Activated CD8-positive, alpha-beta T cell treated with anti-CD3 and anti-CD28 coated beads for 36 hours (primary cell): ENCODE measurements at regions not wholly inside any gene's neighbourhood (a gene's known extent, or its start where the extent isn't known, plus 50 kb on each side); places are given as distances from the start of the nearest gene placed in this dataset.

Experiments used
- ATAC-seq: fragments of 200-7000 bp; cut with Tn5 transposase; one replicate; pipeline ENCODE4 v1.10.0; 2021; ENCODE audit warnings: mild to moderate bottlenecking, moderate library complexity
- CTCF ChIA-PET: fragments of 350-600 bp; sonication (Branson Sonifier 250); formaldehyde crosslinking; loops from one replicate; lab custom pipeline; 2021; ENCODE audit warnings: antibody characterized with exemption; lab: Charles Lee
- POLR2A ChIA-PET: fragments of 350-600 bp; sonication (Branson Sonifier 250); formaldehyde crosslinking; loops from one replicate; lab custom pipeline; 2021; ENCODE audit warnings: antibody characterized with exemption; lab: Charles Lee
- DNase-seq: peaks from one replicate; pipeline ENCODE4 v3.0.0-alpha.2; 2020
- H3K27ac Mint-ChIP-seq: one replicate; pipeline ENCODE4 v1.8.0; 2021; ENCODE audit warnings: mild to moderate bottlenecking, mixed read lengths
- H3K27me3 Mint-ChIP-seq: one replicate; pipeline ENCODE4 v1.8.0; 2021; ENCODE audit warnings: mixed read lengths
- H3K36me3 Mint-ChIP-seq: one replicate; pipeline ENCODE4 v1.8.0; 2021; ENCODE audit warnings: low read depth, mixed read lengths
- H3K4me1 Mint-ChIP-seq: one replicate; pipeline ENCODE4 v1.8.0; 2021; ENCODE audit warnings: low read depth, mixed read lengths
- H3K4me3 Mint-ChIP-seq: one replicate; pipeline ENCODE4 v1.8.0; 2021; ENCODE audit warnings: mild to moderate bottlenecking, moderate library complexity, mixed read lengths
- H3K9me3 Mint-ChIP-seq: one replicate; pipeline ENCODE4 v1.8.0; 2021; ENCODE audit warnings: mixed read lengths
- intact Hi-C: fragments of 100-400 bp; cut with micrococcal nuclease; formaldehyde crosslinking; loops from one replicate; pipeline ENCODE4 v1.10.0; 2022
- TF ChIP-seq, protein P1 (sequence below): fragments of 200-600 bp; IDR thresholded peaks from one replicate; pipeline ENCODE4 v1.8.0; 2022; ENCODE audit warnings: antibody characterized with exemption, mild to moderate bottlenecking

DNA sequence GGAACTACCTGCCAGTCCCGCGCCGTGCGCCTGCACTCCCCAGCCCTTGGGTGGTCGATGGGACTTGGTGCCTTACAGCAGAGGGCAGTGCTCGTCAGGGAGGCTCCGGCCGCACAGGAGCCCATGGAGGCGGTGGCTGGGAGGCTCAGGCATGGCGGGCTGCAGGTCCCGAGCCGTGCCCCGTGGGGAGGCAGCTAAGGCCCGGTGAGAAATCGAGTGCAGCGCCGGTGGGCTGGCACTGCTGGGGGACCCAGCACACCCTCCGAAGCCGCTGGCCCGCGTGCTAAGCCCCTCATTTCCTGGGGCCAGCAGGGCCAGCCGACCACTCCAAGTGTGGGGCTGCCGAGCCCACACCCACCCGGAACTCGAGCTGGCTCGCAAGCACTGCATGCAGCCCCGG lies 580.2 kb downstream of the ZIC1 start:
- Mint-ChIP-seq H3K9me3 (no peaks in the 10 kb centered on the region), H3K36me3 (no peaks in the 10 kb centered on the region), H3K4me3 (no peak overlapping the region), H3K4me1 (no peaks in the 10 kb centered on the region), H3K27ac (no peak overlapping the region), H3K27me3 (no peaks in the 10 kb centered on the region)
- TF ChIP-seq, protein P1, sequence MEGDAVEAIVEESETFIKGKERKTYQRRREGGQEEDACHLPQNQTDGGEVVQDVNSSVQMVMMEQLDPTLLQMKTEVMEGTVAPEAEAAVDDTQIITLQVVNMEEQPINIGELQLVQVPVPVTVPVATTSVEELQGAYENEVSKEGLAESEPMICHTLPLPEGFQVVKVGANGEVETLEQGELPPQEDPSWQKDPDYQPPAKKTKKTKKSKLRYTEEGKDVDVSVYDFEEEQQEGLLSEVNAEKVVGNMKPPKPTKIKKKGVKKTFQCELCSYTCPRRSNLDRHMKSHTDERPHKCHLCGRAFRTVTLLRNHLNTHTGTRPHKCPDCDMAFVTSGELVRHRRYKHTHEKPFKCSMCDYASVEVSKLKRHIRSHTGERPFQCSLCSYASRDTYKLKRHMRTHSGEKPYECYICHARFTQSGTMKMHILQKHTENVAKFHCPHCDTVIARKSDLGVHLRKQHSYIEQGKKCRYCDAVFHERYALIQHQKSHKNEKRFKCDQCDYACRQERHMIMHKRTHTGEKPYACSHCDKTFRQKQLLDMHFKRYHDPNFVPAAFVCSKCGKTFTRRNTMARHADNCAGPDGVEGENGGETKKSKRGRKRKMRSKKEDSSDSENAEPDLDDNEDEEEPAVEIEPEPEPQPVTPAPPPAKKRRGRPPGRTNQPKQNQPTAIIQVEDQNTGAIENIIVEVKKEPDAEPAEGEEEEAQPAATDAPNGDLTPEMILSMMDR = no peak
- intact Hi-C loops = no loop called here
- ChIA-PET CTCF (no interaction called here), POLR2A (no interaction called here)
- no peak for DNase-seq
- no peak for ATAC-seq

DNA sequence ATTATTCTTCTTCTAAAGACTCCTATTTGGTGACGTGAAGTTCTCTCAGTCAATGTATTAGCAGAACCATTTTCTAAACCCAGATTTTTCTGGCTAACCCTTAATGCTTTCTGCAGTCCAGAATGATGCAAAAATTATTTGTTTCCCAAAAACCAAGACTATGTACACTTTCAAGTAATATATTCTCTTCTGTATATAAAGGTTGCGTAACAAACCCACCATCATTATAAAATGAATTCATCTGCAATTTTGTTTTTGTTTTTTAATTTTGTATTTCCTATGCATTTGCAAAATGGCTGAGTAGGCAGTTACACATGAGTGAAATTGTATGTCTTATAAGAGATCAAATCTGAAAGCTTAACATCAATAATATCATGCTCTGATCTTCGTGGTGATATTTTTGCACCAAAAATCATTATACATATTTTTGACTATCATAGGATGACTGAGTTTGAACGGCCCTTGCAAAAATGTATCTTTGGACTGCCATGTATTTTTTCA lies 593.6 kb downstream of the ZIC1 start:
- H3K36me3 Mint-ChIP-seq = no peaks in the 10 kb centered on the region

DNA sequence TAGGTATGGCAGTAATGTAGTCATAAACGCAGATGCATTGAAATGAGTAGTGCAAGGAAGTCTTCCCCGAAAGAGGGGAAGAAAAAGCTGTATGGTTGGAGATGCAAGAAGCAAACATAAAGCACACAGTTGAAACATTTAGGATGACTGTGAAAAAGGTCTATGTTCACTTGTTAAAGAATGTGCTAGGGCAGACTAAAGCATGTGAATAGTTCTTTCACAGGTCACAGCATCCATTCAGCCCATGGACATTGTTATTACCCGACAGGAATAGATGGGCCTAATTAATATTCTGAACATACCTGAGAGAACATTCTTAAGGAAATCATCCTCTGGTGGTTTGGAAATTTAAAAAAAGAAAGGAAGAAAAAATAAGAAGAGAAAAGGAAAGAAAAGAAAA lies 595.2 kb downstream of the ZIC1 start:
- no peaks in the 10 kb centered on the region for H3K27me3 Mint-ChIP-seq
- H3K4me1 Mint-ChIP-seq = no peaks in the 10 kb centered on the region
- intact Hi-C loops = no loop called here
- H3K4me3 Mint-ChIP-seq = no peak overlapping the region
- POLR2A ChIA-PET = no interaction called here
- no peak for DNase-seq
- peaks cover 2% of the 10 kb centered on the region for H3K9me3 Mint-ChIP-seq
- H3K27ac Mint-ChIP-seq = no peak overlapping the region
- no peak for ATAC-seq
- TF ChIP-seq, protein P1 = no peak
- H3K36me3 Mint-ChIP-seq = no peaks in the 10 kb centered on the region
- CTCF ChIA-PET = no interaction called here

More for the DNA sequence above, 593.6 kb downstream of the ZIC1 start:
- no peaks in the 10 kb centered on the region for H3K27me3 Mint-ChIP-seq
- no peak overlapping the region for H3K4me3 Mint-ChIP-seq
- intact Hi-C loops = no loop called here
- ChIA-PET POLR2A (no interaction called here), CTCF (no interaction called here)
- H3K27ac Mint-ChIP-seq = no peak overlapping the region
- TF ChIP-seq, protein P1 = no peak
- H3K9me3 Mint-ChIP-seq = peaks cover 2% of the 10 kb centered on the region
- no peaks in the 10 kb centered on the region for H3K4me1 Mint-ChIP-seq
- ATAC-seq (no peak), DNase-seq (no peak)

DNA sequence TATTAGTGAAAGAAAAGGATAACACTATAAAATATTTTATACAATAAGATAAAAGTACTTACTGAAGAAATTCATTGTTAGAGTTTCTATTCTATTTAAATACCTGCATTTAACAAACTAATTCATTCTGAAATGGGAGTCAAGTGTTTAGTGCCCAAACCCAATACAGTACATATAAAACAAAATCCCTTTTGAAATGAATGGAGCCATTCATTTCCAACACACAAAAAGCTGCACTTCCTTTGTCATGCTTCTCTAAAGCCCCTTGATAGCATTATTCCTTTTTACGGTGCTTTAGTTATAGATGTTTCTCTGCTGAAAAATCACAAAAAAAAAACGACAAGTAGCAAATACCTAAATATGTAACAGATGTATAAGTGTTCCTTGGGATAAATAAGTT lies 596.3 kb downstream of the ZIC1 start:
- no peak for ATAC-seq
- intact Hi-C loops = no loop called here
- no peak overlapping the region for H3K4me3 Mint-ChIP-seq

DNA sequence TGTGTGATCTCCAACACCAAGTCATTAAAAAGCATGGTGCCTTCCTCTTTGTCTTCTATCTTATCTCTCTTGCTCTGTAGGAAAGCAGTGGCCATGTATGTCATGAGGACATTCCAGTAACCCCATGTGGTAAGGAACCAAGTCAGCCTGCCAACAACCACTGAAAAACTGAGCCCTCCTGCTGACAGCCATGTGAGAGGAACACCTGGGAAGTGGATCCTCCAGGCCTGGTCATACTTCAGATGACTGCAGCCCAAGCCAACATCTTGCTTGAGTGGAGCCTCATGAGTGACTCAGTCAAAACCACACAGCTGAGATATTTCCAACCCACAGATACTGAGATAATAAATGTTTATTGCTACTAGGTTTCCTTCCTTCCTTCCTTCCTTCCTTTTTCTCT lies 597.3 kb downstream of the ZIC1 start:
- Mint-ChIP-seq H3K27ac (no peak overlapping the region), H3K36me3 (no peaks in the 10 kb centered on the region), H3K4me1 (no peaks in the 10 kb centered on the region), H3K27me3 (no peaks in the 10 kb centered on the region), H3K4me3 (no peak overlapping the region), H3K9me3 (peaks cover 2% of the 10 kb centered on the region)
- CTCF ChIA-PET = no interaction called here
- intact Hi-C loops = no loop called here
- ATAC-seq = no peak
- TF ChIP-seq, protein P1 = no peak
- DNase-seq = no peak
- POLR2A ChIA-PET = no interaction called here

More for the DNA sequence above, 596.3 kb downstream of the ZIC1 start:
- Mint-ChIP-seq H3K27ac (no peak overlapping the region), H3K9me3 (peaks cover 2% of the 10 kb centered on the region), H3K4me1 (no peaks in the 10 kb centered on the region), H3K27me3 (no peaks in the 10 kb centered on the region), H3K36me3 (no peaks in the 10 kb centered on the region)
- TF ChIP-seq, protein P1 = no peak
- ChIA-PET CTCF (no interaction called here), POLR2A (no interaction called here)
- DNase-seq = no peak
